ENCODE measurements at regions not wholly inside any gene's neighbourhood (a gene's known extent, or its start where the extent isn't known, plus 50 kb on each side); places are given as distances from the start of the nearest gene placed in this dataset.

DNA sequence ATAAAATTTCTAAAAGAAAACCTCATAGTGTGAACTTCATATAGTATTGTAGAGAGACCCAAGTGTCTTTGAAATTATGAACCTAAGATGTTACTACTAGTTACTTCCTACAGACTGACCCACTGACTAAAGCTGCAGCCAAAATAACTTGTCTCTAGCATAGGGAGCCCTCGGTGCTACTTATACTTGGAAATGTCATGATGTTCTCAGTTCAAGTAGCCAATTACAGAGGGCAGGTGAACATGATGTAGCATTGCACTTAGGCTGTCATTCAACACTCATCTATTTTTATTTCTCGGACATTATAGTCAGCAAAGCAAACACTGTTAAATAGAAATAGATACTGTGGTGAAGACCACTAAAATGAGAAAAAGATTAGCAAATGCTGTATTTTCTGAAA lies 165.6 kb downstream of the AREG start:
- TF ChIP-seq, protein P1, sequence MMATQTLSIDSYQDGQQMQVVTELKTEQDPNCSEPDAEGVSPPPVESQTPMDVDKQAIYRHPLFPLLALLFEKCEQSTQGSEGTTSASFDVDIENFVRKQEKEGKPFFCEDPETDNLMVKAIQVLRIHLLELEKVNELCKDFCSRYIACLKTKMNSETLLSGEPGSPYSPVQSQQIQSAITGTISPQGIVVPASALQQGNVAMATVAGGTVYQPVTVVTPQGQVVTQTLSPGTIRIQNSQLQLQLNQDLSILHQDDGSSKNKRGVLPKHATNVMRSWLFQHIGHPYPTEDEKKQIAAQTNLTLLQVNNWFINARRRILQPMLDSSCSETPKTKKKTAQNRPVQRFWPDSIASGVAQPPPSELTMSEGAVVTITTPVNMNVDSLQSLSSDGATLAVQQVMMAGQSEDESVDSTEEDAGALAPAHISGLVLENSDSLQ (IDR thresholded peaks at IDR 0.05) = no peak
- TF ChIP-seq HDGF (IDR thresholded peaks at IDR 0.05; ENCODE audit: borderline replicate concordance) (no peak), FOXA1 (IDR thresholded peaks at IDR 0.05) (no peak), FOXK2 (IDR thresholded peaks at IDR 0.05) (no peak), TARDBP (IDR thresholded peaks at IDR 0.05) (no peak), FOXM1 (IDR thresholded peaks at IDR 0.05; ENCODE audit: borderline replicate concordance) (no peak), ZNF384 (IDR thresholded peaks at IDR 0.05) (no peak), BHLHE40 (IDR thresholded peaks at IDR 0.05; ENCODE audit: borderline replicate concordance) (no peak), SP1 (IDR thresholded peaks at IDR 0.05) (no peak), SUZ12 (IDR thresholded peaks at IDR 0.05) (no peak), NFRKB (IDR thresholded peaks at IDR 0.05) (no peak), ELF4 (IDR thresholded peaks at IDR 0.05) (no peak), CTBP1 (IDR thresholded peaks at IDR 0.05; ENCODE audit: borderline replicate concordance) (no peak), LEF1 (IDR thresholded peaks at IDR 0.05; ENCODE audit: borderline replicate concordance) (no peak)
